ENCODE measurements at regions not wholly inside any gene's neighbourhood (a gene's known extent, or its start where the extent isn't known, plus 50 kb on each side); places are given as distances from the start of the nearest gene placed in this dataset.

GRCh38 chr16:63005356-63005755 lies 969.1 kb upstream of the CDH8 start:
- DNase-seq: no peak

GRCh38 chr16:62989480-62989879 lies 953.2 kb upstream of the CDH8 start:
- no peak for DNase-seq

GRCh38 chr16:62985722-62986121 lies 949.5 kb upstream of the CDH8 start:
- DNase-seq: no peak

GRCh38 chr16:62978451-62978850 lies 942.2 kb upstream of the CDH8 start:
- DNase-seq: no peak

- no peak for DNase-seq
Observed at GRCh38 chr16:62977876-62978275, 941.6 kb upstream of the CDH8 start.

GRCh38 chr16:62974424-62974823 lies 938.2 kb upstream of the CDH8 start:
- DNase-seq: no peak

GRCh38 chr16:62970851-62971250 lies 934.6 kb upstream of the CDH8 start:
- DNase-seq: no peak

GRCh38 chr16:62969711-62970318 lies 933.6 kb upstream of the CDH8 start:
- DNase-seq: no peak

GRCh38 chr16:62967611-62968010 lies 931.4 kb upstream of the CDH8 start:
- no peak for DNase-seq

- no peak for DNase-seq
Observed at GRCh38 chr16:62967163-62967562, 930.9 kb upstream of the CDH8 start.

- no peak for DNase-seq
Observed at GRCh38 chr16:62966626-62967025, 930.4 kb upstream of the CDH8 start.

GRCh38 chr16:62965831-62966230 lies 929.6 kb upstream of the CDH8 start:
- no peak for DNase-seq

GRCh38 chr16:62963846-62964245 lies 927.6 kb upstream of the CDH8 start:
- no peak for DNase-seq

- no peak for DNase-seq
Observed at GRCh38 chr16:62955033-62955349, 918.8 kb upstream of the CDH8 start.

- DNase-seq: no peak
Observed at GRCh38 chr16:62954144-62955032, 918.1 kb upstream of the CDH8 start.

- no peak for DNase-seq
Observed at GRCh38 chr16:62950351-62950750, 914.1 kb upstream of the CDH8 start.

GRCh38 chr16:62940569-62940968 lies 904.3 kb upstream of the CDH8 start:
- DNase-seq: no peak

GRCh38 chr16:62939687-62940086 lies 903.4 kb upstream of the CDH8 start:
- no peak for DNase-seq

GRCh38 chr16:62933929-62934328 lies 897.7 kb upstream of the CDH8 start:
- no peak for DNase-seq

GRCh38 chr16:62929593-62929992 lies 893.4 kb upstream of the CDH8 start:
- no peak for DNase-seq

GRCh38 chr16:62927122-62927521 lies 890.9 kb upstream of the CDH8 start:
- no peak for DNase-seq

- DNase-seq: no peak
Observed at GRCh38 chr16:62926121-62926801, 890.0 kb upstream of the CDH8 start.

- DNase-seq: no peak
Observed at GRCh38 chr16:62921904-62922303, 885.7 kb upstream of the CDH8 start.

GRCh38 chr16:62913924-62914323 lies 877.7 kb upstream of the CDH8 start:
- no peak for DNase-seq
